GM21529 (cell line): ENCODE measurements at regions not wholly inside any gene's neighbourhood (a gene's known extent, or its start where the extent isn't known, plus 50 kb on each side); places are given as distances from the start of the nearest gene placed in this dataset.

Experiments
- ATAC-seq: cut with Tn5 transposase; IDR thresholded peaks from one replicate; pipeline ENCODE4 v1.9.1; 2021; ENCODE audit not compliant: unreplicated experiment

DNA sequence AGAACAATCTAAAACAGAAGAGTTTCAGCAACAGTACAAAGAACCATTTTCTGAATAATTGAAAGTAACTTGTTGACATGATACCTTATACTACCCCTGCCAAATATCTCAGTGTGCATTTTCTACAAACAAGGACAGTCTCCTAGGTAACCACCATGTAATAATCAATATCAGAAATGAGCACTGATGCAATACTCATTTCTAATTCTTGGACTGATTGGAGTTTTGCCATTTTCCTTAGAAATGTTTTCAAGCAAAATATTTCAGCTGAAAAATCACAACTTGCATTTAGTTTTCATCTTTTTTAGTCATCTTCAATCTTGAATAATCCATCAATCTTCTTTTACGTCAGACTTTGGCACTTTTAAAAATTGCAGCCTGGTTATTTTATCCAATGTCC lies 420.2 kb downstream of the CDC14C start:
- no peak for ATAC-seq

- no peak for ATAC-seq
Measured at GRCh38 chr7:49346195-49346899, 422.0 kb downstream of the CDC14C start.

DNA sequence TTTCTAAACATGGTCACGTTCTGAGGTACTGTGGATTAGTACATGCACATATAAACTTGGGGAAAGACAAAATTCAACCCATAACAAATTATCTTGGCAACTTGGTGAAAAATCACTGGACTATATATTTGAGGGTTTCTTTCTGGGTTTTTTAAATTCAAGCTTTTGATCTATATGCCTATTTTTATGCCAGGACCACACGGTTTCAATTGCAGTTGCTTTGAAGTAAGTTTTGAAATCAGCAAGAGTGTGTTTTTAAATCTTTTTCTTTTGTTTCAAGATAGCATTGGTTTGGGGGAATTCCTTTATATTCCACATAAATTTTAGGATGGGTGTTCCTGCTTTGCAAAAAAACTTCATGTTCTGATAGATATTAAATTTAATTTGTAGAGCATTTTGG lies 406.4 kb upstream of the VWC2 start:
- ATAC-seq: no peak

DNA sequence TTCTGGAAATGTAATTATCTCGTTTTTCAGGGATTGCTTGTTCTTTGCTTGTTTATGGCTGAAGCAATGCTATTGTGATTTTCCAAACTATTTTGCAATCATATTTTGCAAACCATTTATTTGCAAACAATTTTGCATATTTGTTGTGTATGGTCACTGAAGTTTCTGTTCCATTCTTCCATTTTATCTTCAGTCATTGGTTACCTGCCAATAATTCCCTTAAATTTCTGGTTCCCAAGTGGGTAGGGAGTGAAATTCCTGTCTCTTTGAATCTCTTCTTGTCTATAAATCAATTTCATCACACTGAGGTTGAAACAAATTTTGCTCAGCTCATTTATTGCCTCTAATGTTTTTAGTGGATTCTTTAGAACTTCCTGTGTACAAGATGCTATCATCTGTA lies 401.7 kb upstream of the VWC2 start:
- no peak for ATAC-seq

GRCh38 chr7:49376817-49377375 lies 396.5 kb upstream of the VWC2 start:
- ATAC-seq: no peak

- ATAC-seq: no peak
Measured at GRCh38 chr7:49386792-49387191, 386.6 kb upstream of the VWC2 start.

DNA sequence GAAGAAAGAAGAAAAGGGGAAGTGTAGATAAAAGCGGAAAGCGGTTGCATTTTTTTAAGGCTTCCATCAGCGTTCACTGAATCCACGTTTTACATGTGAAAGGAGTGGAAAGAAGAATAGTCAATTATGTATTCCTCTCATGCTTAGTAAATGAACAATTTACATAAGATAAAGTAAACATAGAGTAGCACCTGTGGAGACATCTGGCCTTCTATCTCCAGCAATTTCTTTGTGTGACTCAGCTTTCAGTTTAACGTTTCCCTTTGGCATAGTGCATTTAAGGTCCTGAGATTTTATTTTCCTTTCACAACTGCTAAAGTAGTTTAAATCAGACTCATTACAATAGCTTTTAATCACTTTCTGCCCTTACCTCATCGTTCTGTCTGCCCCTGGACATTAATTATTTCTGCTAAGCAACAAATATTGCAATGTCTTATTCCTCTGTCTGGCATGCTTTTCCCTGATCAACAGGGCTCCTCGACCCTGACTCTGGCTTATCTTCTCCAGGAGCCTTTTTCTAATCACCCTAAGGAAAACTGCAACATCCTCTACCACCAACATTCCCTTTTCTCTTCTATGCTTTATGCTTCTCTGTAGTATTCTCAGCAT lies 383.5 kb upstream of the VWC2 start:
- ATAC-seq: no peak

GRCh38 chr7:49396229-49396628 lies 377.2 kb upstream of the VWC2 start:
- no peak for ATAC-seq

GRCh38 chr7:49397750-49398149 lies 375.7 kb upstream of the VWC2 start:
- ATAC-seq: no peak

DNA sequence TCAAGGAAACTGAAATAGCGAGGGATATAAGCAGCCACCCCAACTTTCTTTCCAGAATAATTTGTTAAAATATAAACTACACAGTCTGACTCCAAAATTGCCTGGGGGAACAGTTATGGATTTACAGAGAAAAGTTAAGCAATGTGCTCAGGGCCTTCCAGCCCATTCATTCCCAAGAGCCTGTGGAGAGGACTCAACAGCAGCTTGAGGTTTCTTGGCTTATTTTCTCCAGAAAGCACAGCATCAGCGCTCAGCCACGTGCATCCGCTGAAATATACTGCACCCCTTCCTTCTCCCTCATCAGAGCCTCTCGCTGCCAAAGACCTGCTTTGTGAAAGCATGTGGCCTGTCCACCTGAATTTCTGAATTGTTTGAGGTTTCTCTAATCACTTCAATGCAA lies 375.2 kb upstream of the VWC2 start:
- ATAC-seq: no peak

- ATAC-seq: no peak
Measured at GRCh38 chr7:49398746-49399145, 374.7 kb upstream of the VWC2 start.

- no peak for ATAC-seq
Measured at GRCh38 chr7:49400891-49401550, 372.4 kb upstream of the VWC2 start.

DNA sequence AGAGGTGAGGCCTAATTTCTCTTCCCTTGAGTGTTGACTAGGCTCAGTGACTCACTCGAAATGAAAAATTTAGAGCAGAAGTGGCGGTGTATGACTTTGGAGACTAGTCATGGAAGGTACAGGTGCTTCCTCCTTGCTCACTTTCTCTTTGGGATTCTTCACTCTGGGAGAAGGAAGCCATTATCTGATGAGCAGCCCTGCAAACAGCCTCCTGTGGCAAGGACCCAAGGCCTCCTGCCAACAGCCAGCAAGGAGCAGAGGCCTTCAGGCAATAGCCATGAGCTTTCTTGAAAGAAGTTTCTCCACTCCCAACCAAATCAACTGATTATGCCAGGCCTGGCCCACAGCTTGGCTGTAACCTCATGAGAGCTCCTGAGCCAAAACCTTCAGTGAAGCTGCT lies 369.6 kb upstream of the VWC2 start:
- no peak for ATAC-seq

DNA sequence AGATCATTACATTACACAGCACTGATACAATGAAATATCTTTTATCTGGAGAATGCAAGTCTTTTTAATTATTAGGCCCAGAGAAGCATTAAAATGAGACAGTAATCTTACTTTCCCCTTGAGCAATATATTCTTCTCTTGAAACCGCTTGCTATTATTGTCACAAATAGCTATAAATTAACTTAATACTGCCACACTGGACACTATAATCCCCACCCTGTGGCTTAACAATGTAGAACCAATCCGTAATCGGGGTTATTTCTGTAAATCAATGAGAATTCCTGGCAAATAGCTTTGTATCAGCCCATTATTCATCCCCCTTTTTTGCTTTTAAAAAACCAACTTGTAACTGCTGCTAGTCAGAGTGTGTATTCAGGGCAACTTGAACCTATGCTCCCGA lies 366.2 kb upstream of the VWC2 start:
- ATAC-seq: no peak

DNA sequence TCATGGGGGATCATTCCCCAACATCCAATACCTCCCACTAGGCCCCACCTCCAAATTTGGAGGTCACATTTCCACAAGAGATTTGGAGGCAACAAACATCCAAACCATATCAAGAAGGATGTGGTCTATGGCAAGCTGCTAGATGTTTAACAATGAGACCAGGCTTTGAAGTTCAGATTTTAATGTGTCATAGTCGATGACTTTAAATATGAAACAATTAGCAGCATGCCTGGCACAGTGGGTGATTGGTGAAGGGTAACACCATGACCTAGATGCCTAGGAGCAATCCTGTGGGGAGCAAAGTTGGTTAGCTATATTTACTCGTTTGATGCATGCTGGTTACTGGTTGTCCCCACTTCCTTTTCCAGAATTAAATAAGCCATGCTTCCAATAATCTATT lies 356.4 kb upstream of the VWC2 start:
- no peak for ATAC-seq

DNA sequence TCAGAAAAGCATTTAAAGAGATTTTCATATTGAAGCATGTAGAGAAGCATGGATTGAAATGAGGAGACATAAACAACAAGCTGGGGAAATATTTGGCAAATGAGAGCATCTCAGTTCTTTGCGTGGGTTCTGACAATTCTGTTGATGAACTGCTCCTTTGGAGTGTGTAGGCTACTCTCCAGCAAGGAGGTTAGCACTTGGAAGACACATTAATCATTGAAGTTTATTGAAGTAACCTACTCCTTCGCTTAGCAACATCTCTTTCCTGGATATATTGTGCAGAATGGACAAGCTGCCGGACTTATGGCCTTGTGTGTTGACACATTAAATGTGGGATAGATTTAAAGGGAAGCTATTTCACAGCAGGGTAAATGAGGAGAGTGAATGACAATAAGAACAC lies 354.5 kb upstream of the VWC2 start:
- ATAC-seq: no peak

DNA sequence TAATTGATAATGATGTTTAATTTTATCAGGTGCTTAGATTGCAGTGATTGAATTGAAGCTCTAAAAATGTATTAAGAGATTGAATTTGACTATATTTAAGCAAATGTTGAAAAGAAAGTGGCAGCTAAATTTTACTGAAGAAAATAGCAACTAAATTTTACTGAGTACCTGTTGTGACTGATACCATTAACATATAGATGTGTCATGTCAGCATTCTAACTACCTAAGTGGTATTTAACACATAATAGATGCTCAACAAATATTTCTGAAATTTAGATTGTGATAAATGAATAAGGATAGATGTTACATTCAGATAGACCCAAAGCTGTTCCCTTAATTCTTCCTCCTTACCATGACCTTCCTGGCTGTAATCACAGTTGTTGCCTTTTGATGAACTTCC lies 350.9 kb upstream of the VWC2 start:
- no peak for ATAC-seq

DNA sequence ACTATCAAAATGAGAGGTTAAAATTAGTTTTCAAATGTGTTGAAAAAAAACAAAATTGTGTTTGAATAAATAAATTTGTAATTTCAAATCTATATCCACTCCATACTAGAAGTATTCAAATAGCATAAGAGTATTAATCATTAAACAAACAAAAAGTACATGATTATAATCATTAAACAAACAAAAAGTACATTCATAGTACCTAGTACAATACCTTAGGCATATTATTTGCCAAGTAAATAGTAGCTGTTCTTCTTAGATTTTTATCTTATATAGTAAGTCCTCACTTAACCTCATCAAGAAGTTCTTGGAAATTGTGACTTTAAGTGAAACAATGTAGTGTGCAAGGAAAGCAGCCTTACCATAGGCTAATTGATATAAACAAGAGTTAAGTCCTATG lies 349.3 kb upstream of the VWC2 start:
- ATAC-seq: no peak

- no peak for ATAC-seq
Measured at GRCh38 chr7:49425277-49425818, 348.1 kb upstream of the VWC2 start.

- ATAC-seq: no peak
Measured at GRCh38 chr7:49432254-49432653, 341.2 kb upstream of the VWC2 start.

GRCh38 chr7:49433794-49434193 lies 339.6 kb upstream of the VWC2 start:
- ATAC-seq: no peak

- no peak for ATAC-seq
Measured at GRCh38 chr7:49434846-49435245, 338.6 kb upstream of the VWC2 start.
